ENCODE measurements at regions not wholly inside any gene's neighbourhood (a gene's known extent, or its start where the extent isn't known, plus 50 kb on each side); places are given as distances from the start of the nearest gene placed in this dataset.

DNA sequence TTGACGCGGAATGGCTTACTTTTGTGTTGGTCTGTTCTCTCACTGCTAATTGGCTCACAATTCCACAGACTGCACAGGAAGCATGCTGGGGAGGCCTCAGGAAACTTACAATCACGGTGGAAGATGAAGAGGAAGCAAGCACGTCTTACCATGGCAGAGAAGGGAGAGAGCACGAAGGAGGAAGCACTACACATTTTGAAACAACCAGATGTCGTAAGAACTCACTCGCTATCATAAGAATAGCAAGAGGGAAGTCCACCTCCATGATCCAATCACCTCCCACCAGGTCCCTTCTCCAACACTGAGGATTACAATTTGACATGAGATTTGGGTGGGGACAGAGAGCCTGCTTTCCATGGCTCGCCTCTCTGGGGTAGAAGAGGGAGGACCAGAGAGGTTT lies 106.2 kb downstream of the KCNF1 start:
- DNase-seq (no peak), ATAC-seq (ENCODE audit: poor library complexity) (no peak)
- Histone ChIP-seq H3K27me3 (ENCODE audit: control insufficient read depth in 1 of 2, insufficient read depth in 2 of 2, low read length in 2 of 2) (peaks cover 0 to 23% of the 10 kb centered on the region in 2 experiments), H3K4me1 (ENCODE audit: insufficient read depth, low read length) (no peaks in the 10 kb centered on the region), H3K9me3 (ENCODE audit: control insufficient read depth in 1 of 2, insufficient read depth in 1 of 2, low read length in 2 of 2) (peaks cover 0 to 4% of the 10 kb centered on the region in 2 experiments), H3K36me3 (ENCODE audit: insufficient read depth, low read length) (no peaks in the 10 kb centered on the region), H3K27ac (ENCODE audit: low read depth in 1 of 2, low read length in 2 of 2) (no peak overlapping the region), H3K4me3 (ENCODE audit: low read length) (no peak overlapping the region)
- Mint-ChIP-seq H3K27ac (no peak overlapping the region), H3K4me3 (no peak overlapping the region), H3K27me3 (peaks cover 33% of the 10 kb centered on the region), H3K9me3 (no peaks in the 10 kb centered on the region), H3K4me1 (ENCODE audit: low read depth) (no peaks in the 10 kb centered on the region), H3K36me3 (ENCODE audit: low read depth) (no peaks in the 10 kb centered on the region)
- CTCF ChIA-PET, result no interaction called here
- intact Hi-C loops (cut with DNase I, micrococcal nuclease), result no loop called here
- TF ChIP-seq, protein P1, sequence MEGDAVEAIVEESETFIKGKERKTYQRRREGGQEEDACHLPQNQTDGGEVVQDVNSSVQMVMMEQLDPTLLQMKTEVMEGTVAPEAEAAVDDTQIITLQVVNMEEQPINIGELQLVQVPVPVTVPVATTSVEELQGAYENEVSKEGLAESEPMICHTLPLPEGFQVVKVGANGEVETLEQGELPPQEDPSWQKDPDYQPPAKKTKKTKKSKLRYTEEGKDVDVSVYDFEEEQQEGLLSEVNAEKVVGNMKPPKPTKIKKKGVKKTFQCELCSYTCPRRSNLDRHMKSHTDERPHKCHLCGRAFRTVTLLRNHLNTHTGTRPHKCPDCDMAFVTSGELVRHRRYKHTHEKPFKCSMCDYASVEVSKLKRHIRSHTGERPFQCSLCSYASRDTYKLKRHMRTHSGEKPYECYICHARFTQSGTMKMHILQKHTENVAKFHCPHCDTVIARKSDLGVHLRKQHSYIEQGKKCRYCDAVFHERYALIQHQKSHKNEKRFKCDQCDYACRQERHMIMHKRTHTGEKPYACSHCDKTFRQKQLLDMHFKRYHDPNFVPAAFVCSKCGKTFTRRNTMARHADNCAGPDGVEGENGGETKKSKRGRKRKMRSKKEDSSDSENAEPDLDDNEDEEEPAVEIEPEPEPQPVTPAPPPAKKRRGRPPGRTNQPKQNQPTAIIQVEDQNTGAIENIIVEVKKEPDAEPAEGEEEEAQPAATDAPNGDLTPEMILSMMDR (IDR thresholded peaks at IDR 0.05), result no peak
- POLR2A ChIA-PET, result no interaction called here

DNA sequence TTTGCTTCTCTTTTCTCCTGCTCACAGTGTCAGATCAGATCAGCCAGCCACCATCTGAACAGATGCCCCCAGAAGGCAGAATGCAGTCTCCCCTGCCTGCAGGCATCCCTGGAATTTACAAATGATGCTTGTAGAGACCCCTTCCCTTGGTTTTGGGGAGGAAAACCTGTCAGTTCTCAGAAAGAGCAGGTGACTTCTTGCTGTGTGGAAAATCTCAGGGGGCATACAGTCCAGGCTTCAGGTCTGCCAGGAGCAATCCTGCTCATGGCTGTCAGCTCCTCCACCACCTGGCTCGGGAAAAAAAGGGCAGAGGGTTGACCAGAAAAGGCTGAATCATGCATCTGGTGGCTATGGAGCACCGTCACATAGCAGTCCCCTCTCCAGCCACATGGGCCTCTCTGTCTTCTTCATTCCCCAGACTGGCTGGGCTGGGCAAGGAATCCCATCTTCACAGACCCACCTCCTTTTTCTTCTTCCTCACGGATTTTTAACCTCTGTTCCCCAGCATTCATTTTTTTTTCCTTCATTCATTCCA lies 107.0 kb downstream of the KCNF1 start:
- intact Hi-C loops (cut with DNase I, micrococcal nuclease), result no loop called here
- H3K4me1 ChIP-seq (ENCODE audit: insufficient read depth, low read length), result no peaks in the 10 kb centered on the region
- no peak for ATAC-seq (ENCODE audit: poor library complexity)
- H3K27me3 ChIP-seq (ENCODE audit: control insufficient read depth in 1 of 2, insufficient read depth in 2 of 2, low read length in 2 of 2), result peaks cover 0 to 23% of the 10 kb centered on the region in 2 experiments
- Mint-ChIP-seq H3K4me3 (no peak overlapping the region), H3K9me3 (no peaks in the 10 kb centered on the region), H3K36me3 (ENCODE audit: low read depth) (no peaks in the 10 kb centered on the region), H3K27ac (no peak overlapping the region), H3K4me1 (ENCODE audit: low read depth) (no peaks in the 10 kb centered on the region), H3K27me3 (peaks cover 31% of the 10 kb centered on the region)
- H3K4me3 ChIP-seq (ENCODE audit: low read length), result no peak overlapping the region
- no peaks in the 10 kb centered on the region for H3K9me3 ChIP-seq (ENCODE audit: control insufficient read depth in 1 of 2, insufficient read depth in 1 of 2, low read length in 2 of 2)
- TF ChIP-seq, protein P1 (IDR thresholded peaks at IDR 0.05), result no peak
- POLR2A ChIA-PET, result no interaction called here
- no peaks in the 10 kb centered on the region for H3K36me3 ChIP-seq (ENCODE audit: insufficient read depth, low read length)
- CTCF ChIA-PET, result no interaction called here
- DNase-seq, result no peak
- no peak overlapping the region for H3K27ac ChIP-seq (ENCODE audit: low read depth in 1 of 2, low read length in 2 of 2)

DNA sequence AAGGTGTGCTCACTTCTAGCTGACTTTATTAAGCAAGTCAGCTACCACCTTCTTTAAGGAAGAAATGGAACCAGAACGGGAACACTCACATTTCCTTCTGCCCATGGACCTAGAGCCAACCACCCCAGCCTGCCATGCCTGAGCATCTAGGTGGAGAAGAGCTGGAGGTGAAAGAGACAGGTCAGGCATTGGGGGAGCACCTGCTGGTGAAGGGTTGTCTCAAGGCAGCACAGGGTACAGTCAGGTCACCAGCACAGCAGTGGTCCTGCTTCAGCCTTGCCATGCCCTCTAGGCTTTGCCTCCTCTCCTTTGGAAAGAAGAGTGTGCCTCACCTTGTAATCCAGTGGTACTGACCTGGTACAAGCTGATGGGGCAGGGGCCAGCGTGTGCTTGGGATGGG lies 107.9 kb downstream of the KCNF1 start:
- TF ChIP-seq, protein P1 (IDR thresholded peaks at IDR 0.05), result no peak
- H3K36me3 Mint-ChIP-seq (ENCODE audit: low read depth), result no peaks in the 10 kb centered on the region
- H3K9me3 Mint-ChIP-seq, result no peaks in the 10 kb centered on the region
- H3K27ac Mint-ChIP-seq, result no peak overlapping the region
- Histone ChIP-seq H3K27me3 (ENCODE audit: control insufficient read depth in 1 of 2, insufficient read depth in 2 of 2, low read length in 2 of 2) (peaks cover 0 to 21% of the 10 kb centered on the region in 2 experiments), H3K36me3 (ENCODE audit: insufficient read depth, low read length) (no peaks in the 10 kb centered on the region), H3K4me1 (ENCODE audit: insufficient read depth, low read length) (no peaks in the 10 kb centered on the region), H3K4me3 (ENCODE audit: low read length) (no peak overlapping the region), H3K27ac (ENCODE audit: low read depth in 1 of 2, low read length in 2 of 2) (no peak overlapping the region), H3K9me3 (ENCODE audit: control insufficient read depth in 1 of 2, insufficient read depth in 1 of 2, low read length in 2 of 2) (no peaks in the 10 kb centered on the region)
- ATAC-seq (ENCODE audit: poor library complexity) (no peak), DNase-seq (no peak)
- intact Hi-C loops (cut with DNase I, micrococcal nuclease), result no loop called here
- ChIA-PET CTCF (no interaction called here), POLR2A (no interaction called here)
- H3K4me3 Mint-ChIP-seq, result no peak overlapping the region
- no peaks in the 10 kb centered on the region for H3K4me1 Mint-ChIP-seq (ENCODE audit: low read depth)
- peaks cover 29% of the 10 kb centered on the region for H3K27me3 Mint-ChIP-seq
